ENCODE measurements at regions not wholly inside any gene's neighbourhood (a gene's known extent, or its start where the extent isn't known, plus 50 kb on each side); places are given as distances from the start of the nearest gene placed in this dataset.

- in situ Hi-C loops (cut with MboI; ENCODE audit: low sequenced_read_pairs in 4 of 4) = no loop called here
- Histone ChIP-seq H3K4me3 (no peak overlapping the region), H3K4me1 (no peaks in the 10 kb centered on the region), H3K36me3 (no peaks in the 10 kb centered on the region), H3K27ac (no peak overlapping the region), H3K9me3 (no peaks in the 10 kb centered on the region), H3K27me3 (no peaks in the 10 kb centered on the region)
- TF ChIP-seq CTCF (IDR thresholded peaks at IDR 0.05 in 4 of 5, conservative IDR thresholded peaks at IDR 0.05 in 1 of 5) = no peak
- ATAC-seq (no peak), DNase-seq (no peak)
- intact Hi-C loops (cut with DNase I; ENCODE audit: low total_unique reads) = no loop called here
Measured at GRCh38 chr4:111986095-111986494, 159.2 kb upstream of the FAM241A start.

- intact Hi-C loops (cut with DNase I; ENCODE audit: low total_unique reads) (no loop called here), in situ Hi-C loops (cut with MboI; ENCODE audit: low sequenced_read_pairs in 4 of 4) (no loop called here)
- ATAC-seq (no peak), DNase-seq (no peak)
- no peaks in the 10 kb centered on the region for H3K4me1 ChIP-seq
- no peak overlapping the region for H3K27ac ChIP-seq
- TF ChIP-seq POLR2A (IDR thresholded peaks at IDR 0.05) (no peak), CTCF (IDR thresholded peaks at IDR 0.05 in 4 of 5, conservative IDR thresholded peaks at IDR 0.05 in 1 of 5) (no peak)
- H3K27me3 ChIP-seq = no peaks in the 10 kb centered on the region
- no peak overlapping the region for H3K4me3 ChIP-seq
- no peaks in the 10 kb centered on the region for H3K9me3 ChIP-seq
- H3K36me3 ChIP-seq = no peaks in the 10 kb centered on the region
Measured at GRCh38 chr4:111988514-111988913, 156.7 kb upstream of the FAM241A start.

DNA sequence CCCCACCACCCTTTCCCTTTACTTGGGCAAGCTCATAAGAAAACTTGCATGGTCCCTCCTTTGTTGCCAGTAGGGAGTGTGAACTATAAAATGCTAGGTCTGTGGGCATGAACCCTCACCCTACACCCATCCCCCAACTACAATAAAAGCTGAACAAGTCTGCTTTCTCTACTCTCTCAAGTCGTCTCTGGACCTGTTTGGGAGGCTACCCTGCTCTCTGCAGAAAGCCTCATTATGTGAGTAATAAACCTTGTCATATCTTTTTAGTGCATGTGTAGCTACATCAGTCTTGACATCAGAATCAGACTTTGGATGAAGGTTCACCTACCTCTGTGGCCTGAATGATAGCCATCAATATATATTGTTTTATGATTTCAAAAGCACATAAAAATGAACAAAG, 155.4 kb upstream of the FAM241A start:
- Histone ChIP-seq H3K27ac (no peak overlapping the region), H3K27me3 (no peaks in the 10 kb centered on the region), H3K4me3 (no peak overlapping the region), H3K4me1 (no peaks in the 10 kb centered on the region), H3K9me3 (no peaks in the 10 kb centered on the region), H3K36me3 (no peaks in the 10 kb centered on the region)
- TF ChIP-seq CTCF (IDR thresholded peaks at IDR 0.05 in 4 of 5, conservative IDR thresholded peaks at IDR 0.05 in 1 of 5) = no peak
- no peak for TF ChIP-seq POLR2A (IDR thresholded peaks at IDR 0.05)
- intact Hi-C loops (cut with DNase I; ENCODE audit: low total_unique reads) = no loop called here
- no peak for DNase-seq
- no peak for ATAC-seq
- in situ Hi-C loops (cut with MboI; ENCODE audit: low sequenced_read_pairs in 4 of 4) = no loop called here

DNA sequence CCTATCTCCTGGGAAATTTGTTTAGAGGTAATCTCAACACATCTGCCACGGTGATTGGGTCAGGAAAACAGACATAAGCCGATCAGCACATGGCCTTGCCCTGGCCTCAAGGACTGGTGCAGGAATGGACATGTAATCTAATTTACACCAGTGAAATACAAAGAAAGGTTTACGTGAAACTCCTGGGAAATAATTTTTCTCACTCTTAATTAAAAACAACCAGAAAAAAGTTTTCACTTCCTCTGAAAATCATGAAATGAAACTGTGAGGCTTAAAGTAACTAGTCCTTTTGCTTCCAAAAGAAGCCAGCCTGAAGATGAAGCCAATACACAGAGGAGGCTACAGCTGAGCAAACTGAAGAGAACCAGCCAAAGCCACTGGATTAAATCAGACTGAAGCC, 154.1 kb upstream of the FAM241A start:
- no peak overlapping the region for H3K27ac ChIP-seq
- H3K4me1 ChIP-seq = no peaks in the 10 kb centered on the region
- no peaks in the 10 kb centered on the region for H3K27me3 ChIP-seq
- in situ Hi-C loops (cut with MboI; ENCODE audit: low sequenced_read_pairs in 4 of 4) (no loop called here), intact Hi-C loops (cut with DNase I; ENCODE audit: low total_unique reads) (no loop called here)
- ATAC-seq (no peak), DNase-seq (no peak)
- no peaks in the 10 kb centered on the region for H3K9me3 ChIP-seq
- no peak overlapping the region for H3K4me3 ChIP-seq
- TF ChIP-seq POLR2A (IDR thresholded peaks at IDR 0.05) (no peak), CTCF (IDR thresholded peaks at IDR 0.05 in 4 of 5, conservative IDR thresholded peaks at IDR 0.05 in 1 of 5) (no peak)
- no peaks in the 10 kb centered on the region for H3K36me3 ChIP-seq

DNA sequence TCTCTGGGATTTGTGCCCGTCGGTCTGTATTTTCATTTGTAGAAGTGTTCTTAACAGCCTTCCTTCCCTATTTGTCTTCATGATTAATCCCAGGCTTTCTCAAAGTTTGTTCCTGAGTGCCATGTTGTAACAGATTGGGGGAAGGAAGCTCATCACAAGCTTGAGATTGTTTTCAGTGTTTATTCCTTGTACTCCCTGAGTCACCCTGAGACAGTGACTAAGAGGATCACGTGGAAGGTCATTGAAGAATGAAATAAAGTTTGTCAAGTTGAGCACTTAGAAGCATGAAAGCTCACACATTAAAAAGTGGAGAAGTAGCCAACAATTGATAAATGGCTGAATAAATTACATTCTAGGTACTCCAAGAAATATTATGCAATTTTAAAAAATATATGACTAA, 153.5 kb upstream of the FAM241A start:
- Histone ChIP-seq H3K27ac (no peak overlapping the region), H3K9me3 (no peaks in the 10 kb centered on the region), H3K36me3 (no peaks in the 10 kb centered on the region), H3K27me3 (no peaks in the 10 kb centered on the region), H3K4me3 (no peak overlapping the region), H3K4me1 (no peaks in the 10 kb centered on the region)
- intact Hi-C loops (cut with DNase I; ENCODE audit: low total_unique reads) (no loop called here), in situ Hi-C loops (cut with MboI; ENCODE audit: low sequenced_read_pairs in 4 of 4) (no loop called here)
- TF ChIP-seq CTCF (IDR thresholded peaks at IDR 0.05 in 4 of 5, conservative IDR thresholded peaks at IDR 0.05 in 1 of 5) (no peak), POLR2A (IDR thresholded peaks at IDR 0.05) (no peak)
- ATAC-seq (peak in 1 of 2 donors; percentile 46), DNase-seq (no peak)
